Astrocyte (in vitro differentiated cells and primary cell): ENCODE measurements at regions not wholly inside any gene's neighbourhood (a gene's known extent, or its start where the extent isn't known, plus 50 kb on each side); places are given as distances from the start of the nearest gene placed in this dataset.

Experiments
- EZH2 ChIP-seq: IDR thresholded peaks from 2 replicates; pipeline ENCODE4 v1.6.1; 2012; ENCODE audit warnings: mild to moderate bottlenecking, low read length, inconsistent platforms; ENCODE audit not compliant: insufficient read depth
- TF ChIP-seq, protein P1 (sequence below): IDR thresholded peaks from 2 replicates; pipeline ENCODE4 v1.5.1; 2011; ENCODE audit warnings: low read depth, mild to moderate bottlenecking, inconsistent platforms, low read length, moderate library complexity; ENCODE audit not compliant: insufficient read depth

DNA sequence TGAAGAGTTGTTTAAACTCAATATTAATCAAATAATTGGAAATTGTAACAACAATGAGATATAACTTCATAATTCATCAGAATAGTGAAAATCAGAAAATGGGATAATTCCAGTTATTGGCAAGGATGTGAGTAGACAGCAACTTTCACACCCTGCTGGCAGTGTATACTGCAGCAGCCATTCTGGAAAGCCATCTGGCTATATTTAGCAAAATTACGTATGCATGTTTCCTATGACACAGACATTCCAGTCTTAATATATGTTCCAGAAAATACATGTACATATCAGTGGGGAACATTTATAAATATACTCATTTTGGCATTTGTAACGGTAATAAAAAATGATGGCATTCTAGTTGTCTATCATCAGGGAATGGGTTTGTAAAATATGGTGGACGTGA is 564.1 kb downstream of the GBE1 start:
- TF ChIP-seq, protein P1, sequence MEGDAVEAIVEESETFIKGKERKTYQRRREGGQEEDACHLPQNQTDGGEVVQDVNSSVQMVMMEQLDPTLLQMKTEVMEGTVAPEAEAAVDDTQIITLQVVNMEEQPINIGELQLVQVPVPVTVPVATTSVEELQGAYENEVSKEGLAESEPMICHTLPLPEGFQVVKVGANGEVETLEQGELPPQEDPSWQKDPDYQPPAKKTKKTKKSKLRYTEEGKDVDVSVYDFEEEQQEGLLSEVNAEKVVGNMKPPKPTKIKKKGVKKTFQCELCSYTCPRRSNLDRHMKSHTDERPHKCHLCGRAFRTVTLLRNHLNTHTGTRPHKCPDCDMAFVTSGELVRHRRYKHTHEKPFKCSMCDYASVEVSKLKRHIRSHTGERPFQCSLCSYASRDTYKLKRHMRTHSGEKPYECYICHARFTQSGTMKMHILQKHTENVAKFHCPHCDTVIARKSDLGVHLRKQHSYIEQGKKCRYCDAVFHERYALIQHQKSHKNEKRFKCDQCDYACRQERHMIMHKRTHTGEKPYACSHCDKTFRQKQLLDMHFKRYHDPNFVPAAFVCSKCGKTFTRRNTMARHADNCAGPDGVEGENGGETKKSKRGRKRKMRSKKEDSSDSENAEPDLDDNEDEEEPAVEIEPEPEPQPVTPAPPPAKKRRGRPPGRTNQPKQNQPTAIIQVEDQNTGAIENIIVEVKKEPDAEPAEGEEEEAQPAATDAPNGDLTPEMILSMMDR: no peak
- no peak for TF ChIP-seq EZH2
